IMR-90 (cell line): ENCODE measurements at regions not wholly inside any gene's neighbourhood (a gene's known extent, or its start where the extent isn't known, plus 50 kb on each side); places are given as distances from the start of the nearest gene placed in this dataset.

Experiments used
- CEBPB ChIP-seq: IDR thresholded peaks from 2 replicates; pipeline ENCODE4 v1.6.1; 2012; ENCODE audit warnings: low read depth, low read length, improper control_type of control experiment
- CHD1 ChIP-seq: IDR thresholded peaks from 2 replicates; pipeline ENCODE4 v1.6.1; 2012; ENCODE audit warnings: low read depth, low read length, improper control_type of control experiment
- NFE2L2 ChIP-seq: fragments of 150-350 bp; IDR thresholded peaks from 2 replicates; pipeline ENCODE4 v1.6.1; 2016; ENCODE audit warnings: low read depth, mild to moderate bottlenecking, low read length
- POLR2A ChIP-seq: IDR thresholded peaks from 2 replicates; pipeline ENCODE4 v1.6.1; 2012; ENCODE audit warnings: mild to moderate bottlenecking, low read depth, low read length
- RAD21 ChIP-seq: IDR thresholded peaks from 2 replicates; pipeline ENCODE4 v1.6.1; 2012; ENCODE audit warnings: low read length, improper control_type of control experiment
- RCOR1 ChIP-seq: IDR thresholded peaks from 2 replicates; pipeline ENCODE4 v1.6.1; 2012; ENCODE audit warnings: mild to moderate bottlenecking, low read length, improper control_type of control experiment; ENCODE audit not compliant: insufficient replicate concordance
- SMC3 ChIP-seq: fragments of 150-350 bp; IDR thresholded peaks from 2 replicates; pipeline ENCODE4 v1.6.1; 2016; ENCODE audit warnings: low read depth, mild to moderate bottlenecking, antibody characterized with exemption, low read length, moderate library complexity
- USF2 ChIP-seq: fragments of 150-350 bp; IDR thresholded peaks from 2 replicates; pipeline ENCODE4 v1.6.1; 2017; ENCODE audit warnings: mild to moderate bottlenecking, antibody characterized with exemption, low read length, low read depth
- TF ChIP-seq, protein P1 (sequence below): conservative IDR thresholded peaks from 2 replicates; pipeline ENCODE4 v1.5.1; 2012; ENCODE audit warnings: mild to moderate bottlenecking, low read depth, low read length, improper control_type of control experiment

- TF ChIP-seq, protein P1, sequence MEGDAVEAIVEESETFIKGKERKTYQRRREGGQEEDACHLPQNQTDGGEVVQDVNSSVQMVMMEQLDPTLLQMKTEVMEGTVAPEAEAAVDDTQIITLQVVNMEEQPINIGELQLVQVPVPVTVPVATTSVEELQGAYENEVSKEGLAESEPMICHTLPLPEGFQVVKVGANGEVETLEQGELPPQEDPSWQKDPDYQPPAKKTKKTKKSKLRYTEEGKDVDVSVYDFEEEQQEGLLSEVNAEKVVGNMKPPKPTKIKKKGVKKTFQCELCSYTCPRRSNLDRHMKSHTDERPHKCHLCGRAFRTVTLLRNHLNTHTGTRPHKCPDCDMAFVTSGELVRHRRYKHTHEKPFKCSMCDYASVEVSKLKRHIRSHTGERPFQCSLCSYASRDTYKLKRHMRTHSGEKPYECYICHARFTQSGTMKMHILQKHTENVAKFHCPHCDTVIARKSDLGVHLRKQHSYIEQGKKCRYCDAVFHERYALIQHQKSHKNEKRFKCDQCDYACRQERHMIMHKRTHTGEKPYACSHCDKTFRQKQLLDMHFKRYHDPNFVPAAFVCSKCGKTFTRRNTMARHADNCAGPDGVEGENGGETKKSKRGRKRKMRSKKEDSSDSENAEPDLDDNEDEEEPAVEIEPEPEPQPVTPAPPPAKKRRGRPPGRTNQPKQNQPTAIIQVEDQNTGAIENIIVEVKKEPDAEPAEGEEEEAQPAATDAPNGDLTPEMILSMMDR, result no peak
- TF ChIP-seq CEBPB (no peak), NFE2L2 (no peak), RCOR1 (no peak), USF2 (no peak), POLR2A (no peak), SMC3 (no peak), RAD21 (no peak), CHD1 (no peak)
Measured at GRCh38 chr5:56534102-56534829, 281.1 kb upstream of the MAP3K1 start.
